ENCODE measurements at regions not wholly inside any gene's neighbourhood (a gene's known extent, or its start where the extent isn't known, plus 50 kb on each side); places are given as distances from the start of the nearest gene placed in this dataset.

DNA sequence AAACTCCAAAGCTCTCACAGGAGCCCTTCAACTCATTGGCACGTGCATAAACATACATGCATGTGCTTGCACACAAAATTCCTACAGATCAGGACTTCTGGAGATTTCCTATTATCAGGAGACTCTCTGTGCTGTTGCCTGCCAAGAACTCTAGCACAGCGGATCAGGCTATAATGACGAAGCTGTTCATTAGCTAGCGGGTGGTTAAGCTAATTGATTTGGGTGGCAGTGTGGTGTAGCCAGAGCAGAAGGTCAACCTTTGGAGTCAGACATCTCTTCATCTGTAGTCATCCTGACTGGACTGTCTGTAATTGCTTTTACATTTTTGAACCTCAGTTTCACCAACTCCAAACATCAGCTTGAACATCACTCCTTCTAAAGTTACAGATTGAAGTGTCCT is 69.0 kb downstream of the KIF2B start:
- H3K27ac ChIP-seq (ENCODE audit: low read length): no peak overlapping the region
- H3K4me3 ChIP-seq (ENCODE audit: low read length): no peak overlapping the region
- no peaks in the 10 kb centered on the region for H3K9me3 ChIP-seq (ENCODE audit: control insufficient read depth, low read length)
- no peak for ATAC-seq
- no peaks in the 10 kb centered on the region for H3K4me1 ChIP-seq (ENCODE audit: control insufficient read depth, insufficient read depth, low read length)
- intact Hi-C loops (cut with DNase I): no loop called here
- WGBS: 70% methylated on average over 4 of the region's 4 CpGs
- no peaks in the 10 kb centered on the region for H3K27me3 ChIP-seq (ENCODE audit: control insufficient read depth, insufficient read depth)
- DNase-seq: no peak

GRCh38 chr17:53892222-53892621 is 69.5 kb downstream of the KIF2B start:
- ATAC-seq: no peak
- no peaks in the 10 kb centered on the region for H3K9me3 ChIP-seq (ENCODE audit: control insufficient read depth, low read length)
- H3K4me1 ChIP-seq (ENCODE audit: control insufficient read depth, insufficient read depth, low read length): no peaks in the 10 kb centered on the region
- no peak for DNase-seq
- no peak overlapping the region for H3K4me3 ChIP-seq (ENCODE audit: low read length)
- H3K27me3 ChIP-seq (ENCODE audit: control insufficient read depth, insufficient read depth): no peaks in the 10 kb centered on the region
- no peak overlapping the region for H3K27ac ChIP-seq (ENCODE audit: low read length)
- intact Hi-C loops (cut with DNase I): no loop called here
- WGBS: 89% methylated on average over 3 of the region's 3 CpGs

DNA sequence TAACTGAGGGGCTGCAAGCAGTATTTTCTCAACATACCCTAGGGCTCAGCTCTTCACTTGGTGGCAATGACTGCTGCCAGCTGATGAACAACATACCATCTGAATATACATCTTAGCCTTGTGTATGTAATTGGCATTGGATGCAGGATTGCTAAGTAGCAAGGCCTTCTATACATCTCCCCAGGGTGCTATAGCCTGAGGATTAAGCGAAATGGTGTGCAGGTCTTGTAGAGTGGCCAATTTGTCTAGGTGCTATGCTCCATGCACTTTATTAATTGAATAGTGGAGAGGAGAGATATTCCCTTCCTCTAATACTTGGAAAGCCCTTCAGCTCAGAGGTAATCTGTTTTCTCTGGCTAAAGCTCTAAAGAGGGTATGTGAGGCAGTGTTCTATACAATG is 71.9 kb downstream of the KIF2B start:
- 77% methylated on average over 1 of the region's 1 CpG for WGBS
- Histone ChIP-seq H3K9me3 (ENCODE audit: control insufficient read depth, low read length) (no peaks in the 10 kb centered on the region), H3K4me1 (ENCODE audit: control insufficient read depth, insufficient read depth, low read length) (no peaks in the 10 kb centered on the region), H3K27ac (ENCODE audit: low read length) (no peak overlapping the region), H3K4me3 (ENCODE audit: low read length) (no peak overlapping the region), H3K27me3 (ENCODE audit: control insufficient read depth, insufficient read depth) (no peaks in the 10 kb centered on the region)
- ATAC-seq: no peak
- intact Hi-C loops (cut with DNase I): no loop called here
- no peak for DNase-seq

DNA sequence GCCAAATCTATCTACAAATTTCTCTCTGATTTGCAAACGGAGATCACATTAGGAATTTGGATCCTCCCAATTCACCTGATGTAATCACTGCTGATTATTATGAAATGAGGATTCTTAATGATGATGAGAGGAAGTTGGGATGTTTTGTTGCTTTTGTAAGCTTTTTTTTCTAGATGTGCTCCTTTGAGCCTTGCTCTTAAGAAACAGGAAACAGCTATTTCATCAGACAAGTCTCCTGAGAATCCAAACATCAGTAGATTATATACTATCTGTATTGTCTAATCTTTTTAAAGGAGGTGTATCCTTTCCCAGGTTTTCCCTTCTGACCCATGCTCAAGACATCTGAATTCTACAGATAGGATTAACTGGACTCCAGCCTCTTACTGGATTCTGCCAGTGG is 73.3 kb downstream of the KIF2B start:
- Histone ChIP-seq H3K9me3 (ENCODE audit: control insufficient read depth, low read length) (no peaks in the 10 kb centered on the region), H3K27ac (ENCODE audit: low read length) (no peak overlapping the region), H3K27me3 (ENCODE audit: control insufficient read depth, insufficient read depth) (no peaks in the 10 kb centered on the region), H3K4me3 (ENCODE audit: low read length) (no peak overlapping the region), H3K4me1 (ENCODE audit: control insufficient read depth, insufficient read depth, low read length) (no peaks in the 10 kb centered on the region)
- WGBS: 62% methylated on average over 1 of the region's 1 CpG
- ATAC-seq: no peak
- intact Hi-C loops (cut with DNase I): no loop called here
- DNase-seq: no peak

GRCh38 chr17:53900951-53901350 is 78.2 kb downstream of the KIF2B start:
- intact Hi-C loops (cut with DNase I): no loop called here
- Histone ChIP-seq H3K4me3 (ENCODE audit: low read length) (no peak overlapping the region), H3K9me3 (ENCODE audit: control insufficient read depth, low read length) (no peaks in the 10 kb centered on the region), H3K27ac (ENCODE audit: low read length) (no peak overlapping the region), H3K4me1 (ENCODE audit: control insufficient read depth, insufficient read depth, low read length) (no peaks in the 10 kb centered on the region), H3K27me3 (ENCODE audit: control insufficient read depth, insufficient read depth) (no peaks in the 10 kb centered on the region)
- ATAC-seq (no peak), DNase-seq (no peak)
- 75% methylated on average over 1 of the region's 1 CpG for WGBS

DNA sequence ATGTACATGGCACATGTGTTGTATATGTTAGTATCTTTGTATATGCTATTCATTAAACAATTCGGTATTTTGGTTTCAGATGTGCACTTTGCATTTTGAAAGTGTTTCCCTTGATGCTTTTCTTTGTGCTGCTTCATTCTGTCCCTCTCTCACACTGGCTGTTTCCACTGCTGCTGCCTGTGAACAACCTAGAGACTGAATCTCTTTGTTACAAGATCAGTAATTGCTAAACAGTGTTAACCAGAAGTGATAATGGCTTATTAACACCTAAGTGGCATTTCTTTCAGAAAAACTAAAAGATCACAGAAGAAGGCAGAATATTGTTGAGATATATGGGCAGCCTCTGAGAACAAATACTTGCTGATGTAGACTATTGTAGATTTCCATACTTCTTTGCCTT is 84.7 kb downstream of the KIF2B start:
- ATAC-seq (no peak), DNase-seq (no peak)
- H3K9me3 ChIP-seq (ENCODE audit: control insufficient read depth, low read length): no peaks in the 10 kb centered on the region
- WGBS: 52% methylated on average over 1 of the region's 1 CpG
- no peak overlapping the region for H3K4me3 ChIP-seq (ENCODE audit: low read length)
- no peaks in the 10 kb centered on the region for H3K27me3 ChIP-seq (ENCODE audit: control insufficient read depth, insufficient read depth)
- H3K4me1 ChIP-seq (ENCODE audit: control insufficient read depth, insufficient read depth, low read length): no peaks in the 10 kb centered on the region
- intact Hi-C loops (cut with DNase I): no loop called here
- no peak overlapping the region for H3K27ac ChIP-seq (ENCODE audit: low read length)

GRCh38 chr17:53909802-53910201 is 87.1 kb downstream of the KIF2B start:
- WGBS: 91% methylated on average over 3 of the region's 3 CpGs
- Histone ChIP-seq H3K4me1 (ENCODE audit: control insufficient read depth, insufficient read depth, low read length) (no peaks in the 10 kb centered on the region), H3K27ac (ENCODE audit: low read length) (no peak overlapping the region), H3K27me3 (ENCODE audit: control insufficient read depth, insufficient read depth) (no peaks in the 10 kb centered on the region), H3K4me3 (ENCODE audit: low read length) (no peak overlapping the region), H3K9me3 (ENCODE audit: control insufficient read depth, low read length) (no peaks in the 10 kb centered on the region)
- DNase-seq: no peak
- ATAC-seq: no peak
- intact Hi-C loops (cut with DNase I): no loop called here

DNA sequence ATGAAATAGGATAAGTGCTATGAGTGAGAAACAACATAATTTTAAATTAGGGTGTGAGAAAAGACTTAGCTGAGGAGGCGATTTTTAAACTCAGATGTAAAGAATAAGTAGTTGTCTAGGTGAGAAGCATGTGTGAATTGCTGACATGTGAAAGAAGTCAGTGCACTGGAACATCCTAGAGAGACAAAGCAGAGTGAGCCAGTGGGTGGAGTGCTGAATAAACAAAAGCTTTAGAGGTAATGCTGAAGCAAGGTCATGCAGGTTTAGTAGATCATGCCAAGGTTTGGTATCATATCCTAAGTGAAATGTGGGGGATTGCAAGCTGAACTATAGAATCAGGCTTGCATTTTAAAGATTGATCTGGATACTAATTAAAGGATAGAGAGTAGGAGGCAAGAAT is 89.4 kb downstream of the KIF2B start:
- intact Hi-C loops (cut with DNase I): no loop called here
- H3K4me3 ChIP-seq (ENCODE audit: low read length): no peak overlapping the region
- no peak for ATAC-seq
- DNase-seq: no peak
- H3K9me3 ChIP-seq (ENCODE audit: control insufficient read depth, low read length): no peaks in the 10 kb centered on the region
- H3K27me3 ChIP-seq (ENCODE audit: control insufficient read depth, insufficient read depth): no peaks in the 10 kb centered on the region
- H3K27ac ChIP-seq (ENCODE audit: low read length): no peak overlapping the region
- no peaks in the 10 kb centered on the region for H3K4me1 ChIP-seq (ENCODE audit: control insufficient read depth, insufficient read depth, low read length)
- WGBS: 51% methylated on average over 1 of the region's 1 CpG

GRCh38 chr17:53919356-53919755 is 96.6 kb downstream of the KIF2B start:
- no peak overlapping the region for H3K4me3 ChIP-seq (ENCODE audit: low read length)
- H3K27me3 ChIP-seq (ENCODE audit: control insufficient read depth, insufficient read depth): no peaks in the 10 kb centered on the region
- no peaks in the 10 kb centered on the region for H3K4me1 ChIP-seq (ENCODE audit: control insufficient read depth, insufficient read depth, low read length)
- DNase-seq: no peak
- 82% methylated on average over 1 of the region's 1 CpG for WGBS
- intact Hi-C loops (cut with DNase I): no loop called here
- no peaks in the 10 kb centered on the region for H3K9me3 ChIP-seq (ENCODE audit: control insufficient read depth, low read length)
- ATAC-seq: no peak
- H3K27ac ChIP-seq (ENCODE audit: low read length): no peak overlapping the region

- H3K4me3 ChIP-seq (ENCODE audit: low read length): no peak overlapping the region
- H3K4me1 ChIP-seq (ENCODE audit: control insufficient read depth, insufficient read depth, low read length): no peaks in the 10 kb centered on the region
- H3K27me3 ChIP-seq (ENCODE audit: control insufficient read depth, insufficient read depth): no peaks in the 10 kb centered on the region
- ATAC-seq: no peak
- H3K9me3 ChIP-seq (ENCODE audit: control insufficient read depth, low read length): no peaks in the 10 kb centered on the region
- 36% methylated on average over 4 of the region's 4 CpGs for WGBS
- intact Hi-C loops (cut with DNase I): no loop called here
- DNase-seq: no peak
- H3K27ac ChIP-seq (ENCODE audit: low read length): no peak overlapping the region
These were observed 102.1 kb downstream of the KIF2B start for GRCh38 chr17:53924530-53925455.

GRCh38 chr17:53932386-53932785 is 109.7 kb downstream of the KIF2B start:
- DNase-seq (no peak), ATAC-seq (no peak)
- intact Hi-C loops (cut with DNase I): no loop called here
- Histone ChIP-seq H3K4me1 (ENCODE audit: control insufficient read depth, insufficient read depth, low read length) (no peaks in the 10 kb centered on the region), H3K27ac (ENCODE audit: low read length) (no peak overlapping the region), H3K9me3 (ENCODE audit: control insufficient read depth, low read length) (no peaks in the 10 kb centered on the region), H3K4me3 (ENCODE audit: low read length) (no peak overlapping the region), H3K27me3 (ENCODE audit: control insufficient read depth, insufficient read depth) (no peaks in the 10 kb centered on the region)
- WGBS: 39% methylated on average over 2 of the region's 2 CpGs

- DNase-seq: no peak
- intact Hi-C loops (cut with DNase I): no loop called here
- no peak overlapping the region for H3K27ac ChIP-seq (ENCODE audit: low read length)
- ATAC-seq: no peak
- 78% methylated on average over 2 of the region's 2 CpGs for WGBS
- no peaks in the 10 kb centered on the region for H3K9me3 ChIP-seq (ENCODE audit: control insufficient read depth, low read length)
- H3K4me3 ChIP-seq (ENCODE audit: low read length): no peak overlapping the region
- no peaks in the 10 kb centered on the region for H3K27me3 ChIP-seq (ENCODE audit: control insufficient read depth, insufficient read depth)
- no peaks in the 10 kb centered on the region for H3K4me1 ChIP-seq (ENCODE audit: control insufficient read depth, insufficient read depth, low read length)
These were observed 112.2 kb downstream of the KIF2B start for GRCh38 chr17:53934931-53935330.

All from right cardiac atrium (tissue), 5 donors.